ENCODE measurements at regions not wholly inside any gene's neighbourhood (a gene's known extent, or its start where the extent isn't known, plus 50 kb on each side); places are given as distances from the start of the nearest gene placed in this dataset.

DNA sequence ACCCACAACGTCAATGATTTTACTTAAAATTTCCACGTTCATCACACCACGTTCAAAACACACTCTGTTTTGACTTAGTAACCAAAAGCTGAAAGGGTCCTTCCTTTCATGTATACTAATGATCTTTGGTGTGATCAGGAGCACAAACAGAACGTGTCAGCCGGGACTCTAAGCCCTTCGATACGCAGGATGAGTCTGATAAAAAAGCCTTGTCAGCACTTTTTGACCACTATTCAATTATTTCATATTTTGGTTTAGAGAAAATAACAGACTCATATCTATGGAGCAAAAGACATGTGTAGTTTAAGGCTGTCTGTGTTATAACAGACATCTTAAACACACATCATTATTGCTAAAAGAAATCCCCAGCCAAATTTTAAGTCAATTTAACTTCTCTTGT, 345.3 kb downstream of the ZNF516 start:
- TF ChIP-seq, protein P1, sequence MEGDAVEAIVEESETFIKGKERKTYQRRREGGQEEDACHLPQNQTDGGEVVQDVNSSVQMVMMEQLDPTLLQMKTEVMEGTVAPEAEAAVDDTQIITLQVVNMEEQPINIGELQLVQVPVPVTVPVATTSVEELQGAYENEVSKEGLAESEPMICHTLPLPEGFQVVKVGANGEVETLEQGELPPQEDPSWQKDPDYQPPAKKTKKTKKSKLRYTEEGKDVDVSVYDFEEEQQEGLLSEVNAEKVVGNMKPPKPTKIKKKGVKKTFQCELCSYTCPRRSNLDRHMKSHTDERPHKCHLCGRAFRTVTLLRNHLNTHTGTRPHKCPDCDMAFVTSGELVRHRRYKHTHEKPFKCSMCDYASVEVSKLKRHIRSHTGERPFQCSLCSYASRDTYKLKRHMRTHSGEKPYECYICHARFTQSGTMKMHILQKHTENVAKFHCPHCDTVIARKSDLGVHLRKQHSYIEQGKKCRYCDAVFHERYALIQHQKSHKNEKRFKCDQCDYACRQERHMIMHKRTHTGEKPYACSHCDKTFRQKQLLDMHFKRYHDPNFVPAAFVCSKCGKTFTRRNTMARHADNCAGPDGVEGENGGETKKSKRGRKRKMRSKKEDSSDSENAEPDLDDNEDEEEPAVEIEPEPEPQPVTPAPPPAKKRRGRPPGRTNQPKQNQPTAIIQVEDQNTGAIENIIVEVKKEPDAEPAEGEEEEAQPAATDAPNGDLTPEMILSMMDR (IDR thresholded peaks at IDR 0.05): no peak
- TF ChIP-seq POLR2AphosphoS5 (IDR thresholded peaks at IDR 0.05) (no peak), EP300 (IDR thresholded peaks at IDR 0.05) (no peak)
